Adrenal gland (tissue), 9 donors: ENCODE measurements at regions not wholly inside any gene's neighbourhood (a gene's known extent, or its start where the extent isn't known, plus 50 kb on each side); places are given as distances from the start of the nearest gene placed in this dataset.

Experiments
- DNase-seq, 7 donors: peaks; one replicate each; pipeline ENCODE4 v3.0.0-alpha.2; 2019 to 2020
- H3K27ac ChIP-seq, 5 donors: fragments of 200-600 bp; sonication (generic) in 4 of 5; 1 replicate in 3 of 5; 2 replicates in 2 of 5; pipeline versions ENCODE4 v1.5.1 to v1.8.0; 2016 to 2020; ENCODE audit warnings: mild to moderate bottlenecking in 1 of 5
- H3K27me3 ChIP-seq: fragments of 200-600 bp; 2 replicates; pipeline ENCODE4 v1.8.0; 2021
- H3K36me3 ChIP-seq, 2 donors: fragments of 200-600 bp; replicated peaks in 1 of 2; 1 replicate in 1 of 2; 2 replicates in 1 of 2; pipeline versions ENCODE4 v1.5.1 to v1.8.0; 2018 to 2022
- H3K4me1 ChIP-seq, 2 donors: fragments of 200-600 bp; replicated peaks in 1 of 2; 1 replicate in 1 of 2; 2 replicates in 1 of 2; pipeline versions ENCODE4 v1.5.1 to v1.8.0; 2018 to 2021
- H3K4me3 ChIP-seq, 4 donors: fragments of 200-600 bp; sonication (generic) in 3 of 4; one replicate each; pipeline ENCODE4 v1.5.1; 2016 to 2018
- H3K9me3 ChIP-seq, 3 donors: fragments of 200-600 bp; sonication (generic) in 1 of 3; replicated peaks in 1 of 3; 1 replicate in 2 of 3; 2 replicates in 1 of 3; pipeline versions ENCODE4 v1.5.1 to v1.8.0; 2016 to 2021
- CTCF ChIP-seq, 6 experiments: fragments of 450-650 bp in 4 of 6; fragments of 200-600 bp in 2 of 6; sonication (generic) in 1 of 6; IDR thresholded peaks; 1 replicate in 5 of 6; 2 replicates in 1 of 6; pipeline versions ENCODE4 v1.5.1 to v1.8.0; 2016 to 2021; ENCODE audit warnings: antibody characterized with exemption in 6 of 6, mild to moderate bottlenecking in 2 of 6, moderate library complexity in 1 of 6
- POLR2A ChIP-seq, 2 donors: fragments of 450-650 bp; IDR thresholded peaks; one replicate each; pipeline ENCODE4 v1.6.1; 2017; ENCODE audit warnings: antibody characterized with exemption in 2 of 2, mild to moderate bottlenecking in 2 of 2, moderate library complexity in 1 of 2
- WGBS, 4 donors: extraction: QIAGEN DNeasy Blood & Tissue Kit in 2 of 4; methylation state at CpG; one replicate each; pipeline versions ENCODE4 v1.1.5 to v1.1.7; 2013 to 2017; 5-methylcytosine and 5-hydroxymethylcytosine counted together
- intact Hi-C, 2 donors: fragments of 100-400 bp; cut with DNase I; formaldehyde crosslinking; loops; one replicate each; pipeline versions ENCODE4 v1.14.1 to v1.15.0; 2022 to 2023
- donor health status: healthy with polysubstance abuse.
- donor health status: Bipolar disorder and iron deficiency.
- donor health status: DM: yes; HTN: yes; CAD: no.
- donor health status: DM: no; HTN: no; CAD: no.
- donor health status: DM: no; HTN: no; CAD: no.

- DNase-seq = no peak
- intact Hi-C loops = no loop called here
Measured at GRCh38 chr21:41604583-41605041, 96.7 kb upstream of the TMPRSS2 start.

GRCh38 chr21:41603476-41603875 lies 95.5 kb upstream of the TMPRSS2 start:
- intact Hi-C loops = no loop called here
- Histone ChIP-seq H3K4me1 (no peaks in the 10 kb centered on the region), H3K4me3 (no peak overlapping the region), H3K27ac (no peak overlapping the region), H3K27me3 (no peaks in the 10 kb centered on the region), H3K36me3 (no peaks in the 10 kb centered on the region), H3K9me3 (no peaks in the 10 kb centered on the region)
- TF ChIP-seq POLR2A (IDR thresholded peaks at IDR 0.05) (no peak), CTCF (IDR thresholded peaks at IDR 0.05) (no peak)
- 64 to 71% (median 68%) methylated on average over 8 of the region's 8 CpGs for WGBS, 4 donors
- no peak for DNase-seq

More at GRCh38 chr21:41604583-41605041, 96.7 kb upstream of the TMPRSS2 start:
- WGBS, 4 donors = 66 to 83% (median 77%) methylated on average over 9 to 12 of the region's 12 CpGs
- Histone ChIP-seq H3K9me3 (no peaks in the 10 kb centered on the region), H3K4me1 (no peaks in the 10 kb centered on the region), H3K4me3 (no peak overlapping the region), H3K36me3 (no peaks in the 10 kb centered on the region), H3K27ac (no peak overlapping the region), H3K27me3 (no peaks in the 10 kb centered on the region)
- TF ChIP-seq CTCF (IDR thresholded peaks at IDR 0.05) = no peak
- no peak for TF ChIP-seq POLR2A (IDR thresholded peaks at IDR 0.05)

- DNase-seq = no peak
- Histone ChIP-seq H3K27me3 (no peaks in the 10 kb centered on the region), H3K27ac (no peak overlapping the region), H3K4me3 (no peak overlapping the region), H3K36me3 (no peaks in the 10 kb centered on the region), H3K4me1 (no peaks in the 10 kb centered on the region), H3K9me3 (no peaks in the 10 kb centered on the region)
- intact Hi-C loops = no loop called here
- 51 to 58% (median 53%) methylated on average over 9 to 14 of the region's 14 CpGs for WGBS, 4 donors
- no peak for TF ChIP-seq CTCF (IDR thresholded peaks at IDR 0.05)
- no peak for TF ChIP-seq POLR2A (IDR thresholded peaks at IDR 0.05)
Measured at GRCh38 chr21:41602531-41602930, 94.6 kb upstream of the TMPRSS2 start.

- Histone ChIP-seq H3K27ac (no peak overlapping the region), H3K9me3 (no peaks in the 10 kb centered on the region), H3K4me1 (no peaks in the 10 kb centered on the region), H3K4me3 (no peak overlapping the region), H3K27me3 (no peaks in the 10 kb centered on the region), H3K36me3 (no peaks in the 10 kb centered on the region)
- 24 to 39% (median 32%) methylated on average over 8 to 11 of the region's 11 CpGs for WGBS, 4 donors
- intact Hi-C loops = no loop called here
- TF ChIP-seq POLR2A (IDR thresholded peaks at IDR 0.05) = no peak
- no peak for TF ChIP-seq CTCF (IDR thresholded peaks at IDR 0.05)
- DNase-seq = no peak
Measured at GRCh38 chr21:41601573-41602368, 93.8 kb upstream of the TMPRSS2 start.
